ENCODE measurements at regions not wholly inside any gene's neighbourhood (a gene's known extent, or its start where the extent isn't known, plus 50 kb on each side); places are given as distances from the start of the nearest gene placed in this dataset.
"Not testable (repeated sequence)": the region's sequence is repeated elsewhere in the genome, so short reads cannot be mapped to it uniquely, and the experiment has no call there.

GRCh38 chr21:13704849-13705387 is 95.3 kb downstream of the POTED start:
- H3K27ac ChIP-seq; H3K9me3 ChIP-seq (replicated peaks in 1 of 3); H3K4me3 ChIP-seq; H3K4me1 ChIP-seq (replicated peaks in 1 of 2); H3K36me3 ChIP-seq (replicated peaks in 1 of 2); H3K27me3 ChIP-seq; intact Hi-C loops (cut with DNase I): not testable (repeated sequence)
- 2% methylated on average over 18 of the region's 69 CpGs; no CpG with 5 or more reads in 3 of the 4 donors for WGBS, 4 donors
- peak in 1 of 7 donors; percentile 0 for DNase-seq
